ENCODE measurements at regions not wholly inside any gene's neighbourhood (a gene's known extent, or its start where the extent isn't known, plus 50 kb on each side); places are given as distances from the start of the nearest gene placed in this dataset.
"Not testable (repeated sequence)": the region's sequence is repeated elsewhere in the genome, so short reads cannot be mapped to it uniquely, and the experiment has no call there.

- no peak overlapping the region for H3K27ac ChIP-seq
- no peak for TF ChIP-seq CTCF (conservative IDR thresholded peaks at IDR 0.05)
These were observed 67.9 kb downstream of the TBX3 start for GRCh38 chr12:114616081-114616480.

DNA sequence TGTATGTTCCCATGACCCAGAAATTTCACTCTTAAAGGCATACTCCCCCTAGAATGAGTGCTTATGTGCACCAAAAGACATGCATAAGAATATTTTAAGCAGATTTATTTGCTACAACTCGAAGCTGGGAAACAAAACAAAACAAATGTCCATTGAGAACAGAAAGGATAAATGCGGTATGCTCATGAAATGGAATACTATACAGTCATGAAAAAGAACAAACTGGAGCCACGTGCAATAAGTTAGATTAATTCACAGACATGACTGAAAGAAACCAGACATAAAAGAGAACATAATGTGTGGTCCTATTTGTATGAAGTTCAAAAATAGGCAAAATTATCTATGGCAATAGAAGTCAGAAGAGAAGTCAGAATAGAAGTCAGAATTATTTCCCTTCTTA, 69.9 kb downstream of the TBX3 start:
- no peak for TF ChIP-seq CTCF (conservative IDR thresholded peaks at IDR 0.05)
- H3K27ac ChIP-seq, result no peak overlapping the region

DNA sequence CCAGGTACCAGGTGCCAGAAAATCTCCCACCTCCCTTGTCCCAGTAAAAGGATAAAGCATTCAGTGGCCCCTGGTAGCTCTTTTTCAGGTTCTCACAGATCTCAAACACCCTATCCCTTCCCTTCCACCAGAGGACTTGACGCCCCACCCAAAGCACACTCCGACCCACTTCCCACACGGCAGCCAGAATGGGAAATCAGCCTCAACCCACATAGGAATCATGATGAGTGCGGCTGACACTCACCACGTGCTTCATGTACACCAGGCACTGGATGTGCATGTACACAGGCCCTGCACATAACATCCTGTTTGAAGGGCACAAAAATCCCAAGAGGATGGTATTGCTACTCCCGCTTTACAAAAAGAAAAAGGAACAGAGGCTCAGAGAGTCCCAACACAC, 71.9 kb downstream of the TBX3 start:
- TF ChIP-seq CTCF (conservative IDR thresholded peaks at IDR 0.05), result no peak
- no peak overlapping the region for H3K27ac ChIP-seq

GRCh38 chr12:114611145-114612018, 72.6 kb downstream of the TBX3 start:
- TF ChIP-seq CTCF (conservative IDR thresholded peaks at IDR 0.05), result no peak
- H3K27ac ChIP-seq, result no peak overlapping the region

- TF ChIP-seq CTCF (conservative IDR thresholded peaks at IDR 0.05), result no peak
These were observed 75.5 kb downstream of the TBX3 start for GRCh38 chr12:114608509-114608908.

DNA sequence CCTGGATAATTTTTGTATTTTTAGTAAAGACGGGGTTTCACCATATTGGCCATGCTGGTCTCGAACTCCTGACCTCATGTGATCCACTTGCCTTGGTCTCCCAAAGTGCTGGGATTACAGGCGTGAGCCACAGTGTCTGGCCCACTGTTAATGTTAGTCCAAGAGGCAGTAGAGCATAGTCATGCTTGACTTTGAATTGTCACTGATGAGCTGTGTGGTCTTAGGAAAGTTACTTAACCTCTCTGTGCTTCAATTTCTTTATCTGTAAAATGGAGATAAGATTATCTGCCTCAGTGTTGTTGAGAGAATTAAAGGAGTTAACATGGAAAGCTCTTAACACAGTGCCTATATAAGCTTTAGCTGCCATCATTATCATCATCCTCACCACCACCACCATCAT, 78.1 kb downstream of the TBX3 start:
- TF ChIP-seq CTCF (conservative IDR thresholded peaks at IDR 0.05), result no peak
- no peak overlapping the region for H3K27ac ChIP-seq

More at GRCh38 chr12:114608509-114608908, 75.5 kb downstream of the TBX3 start:
- H3K27ac ChIP-seq, result no peak overlapping the region

DNA sequence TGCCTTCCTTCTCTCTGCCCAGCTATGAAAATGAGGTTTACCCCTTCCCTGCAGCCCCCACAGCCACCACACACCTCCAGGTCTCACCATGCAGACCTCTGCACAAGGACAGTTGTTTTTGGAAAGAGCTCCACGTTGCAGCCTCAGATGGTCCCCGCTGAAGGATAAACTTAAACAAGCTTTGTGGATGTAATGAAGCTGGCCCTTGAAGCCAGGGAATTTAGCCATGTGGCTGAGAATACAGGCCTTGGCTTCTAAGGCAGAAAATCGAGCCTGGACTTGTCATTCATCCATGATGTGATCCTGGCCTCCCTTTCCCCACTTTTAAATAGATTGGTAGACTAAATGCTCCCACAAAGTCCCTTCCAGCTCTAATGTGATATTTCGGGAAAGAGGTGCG, 79.4 kb downstream of the TBX3 start:
- no peak for TF ChIP-seq CTCF (conservative IDR thresholded peaks at IDR 0.05)
- H3K27ac ChIP-seq, result no peak overlapping the region

DNA sequence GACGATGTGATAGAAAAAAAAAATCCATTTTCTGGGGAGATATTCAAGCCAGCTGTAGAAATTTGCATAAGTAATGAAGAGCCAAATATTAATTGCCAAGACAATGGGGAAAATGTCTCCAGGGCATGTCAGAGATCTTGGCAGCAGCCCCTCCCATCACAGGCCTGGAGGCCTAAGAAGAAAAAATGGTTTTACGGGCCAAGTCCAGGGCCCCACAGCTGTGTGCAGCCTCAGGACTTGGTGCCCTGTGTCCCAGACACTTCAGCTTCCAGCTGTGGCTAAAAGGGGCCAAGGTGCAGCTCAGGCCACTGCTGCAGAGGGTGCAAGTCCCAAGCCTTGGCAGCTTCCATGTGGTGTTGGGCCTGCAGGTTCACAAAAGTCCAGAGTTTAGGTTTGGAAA, 83.4 kb downstream of the TBX3 start:
- not testable (repeated sequence) for H3K27ac ChIP-seq

Data from VCaP (cell line).